NCI-H510A treated with DMSO at 0.1 percent for 48 hours (cell line): ENCODE measurements at regions not wholly inside any gene's neighbourhood (a gene's known extent, or its start where the extent isn't known, plus 50 kb on each side); places are given as distances from the start of the nearest gene placed in this dataset.

ENCODE experiments used
- DNase-seq: peaks from one replicate; lab custom pipeline; 2025; lab: John Stamatoyannopoulos, UW

- DNase-seq = no peak
These were observed 190.4 kb upstream of the DIO3 start for GRCh38 chr14:101370593-101371569.

GRCh38 chr14:101371799-101372793, 189.2 kb upstream of the DIO3 start:
- DNase-seq = no peak

GRCh38 chr14:101372894-101373620, 188.2 kb upstream of the DIO3 start:
- DNase-seq = no peak

GRCh38 chr14:101373690-101374295, 187.5 kb upstream of the DIO3 start:
- no peak for DNase-seq

- DNase-seq = no peak
These were observed 186.6 kb upstream of the DIO3 start for GRCh38 chr14:101374373-101375338.

- no peak for DNase-seq
These were observed 184.2 kb upstream of the DIO3 start for GRCh38 chr14:101377069-101377468.

GRCh38 chr14:101379842-101380241, 181.5 kb upstream of the DIO3 start:
- DNase-seq = no peak

GRCh38 chr14:101380512-101380911, 180.8 kb upstream of the DIO3 start:
- DNase-seq = no peak

GRCh38 chr14:101380940-101381339, 180.4 kb upstream of the DIO3 start:
- no peak for DNase-seq

- no peak for DNase-seq
These were observed 177.5 kb upstream of the DIO3 start for GRCh38 chr14:101383737-101384338.

GRCh38 chr14:101394374-101394773, 166.9 kb upstream of the DIO3 start:
- DNase-seq = no peak

- no peak for DNase-seq
These were observed 165.5 kb upstream of the DIO3 start for GRCh38 chr14:101395779-101396178.

GRCh38 chr14:101397206-101397605, 164.1 kb upstream of the DIO3 start:
- DNase-seq = no peak

- DNase-seq = no peak
These were observed 163.3 kb upstream of the DIO3 start for GRCh38 chr14:101398011-101398410.

- no peak for DNase-seq
These were observed 161.4 kb upstream of the DIO3 start for GRCh38 chr14:101399737-101400517.

GRCh38 chr14:101400830-101401229, 160.5 kb upstream of the DIO3 start:
- no peak for DNase-seq

- no peak for DNase-seq
These were observed 158.2 kb upstream of the DIO3 start for GRCh38 chr14:101402936-101403660.

GRCh38 chr14:101404426-101405170, 156.7 kb upstream of the DIO3 start:
- no peak for DNase-seq
